ENCODE measurements at regions not wholly inside any gene's neighbourhood (a gene's known extent, or its start where the extent isn't known, plus 50 kb on each side); places are given as distances from the start of the nearest gene placed in this dataset.
"Not testable (repeated sequence)": the region's sequence is repeated elsewhere in the genome, so short reads cannot be mapped to it uniquely, and the experiment has no call there.

DNA sequence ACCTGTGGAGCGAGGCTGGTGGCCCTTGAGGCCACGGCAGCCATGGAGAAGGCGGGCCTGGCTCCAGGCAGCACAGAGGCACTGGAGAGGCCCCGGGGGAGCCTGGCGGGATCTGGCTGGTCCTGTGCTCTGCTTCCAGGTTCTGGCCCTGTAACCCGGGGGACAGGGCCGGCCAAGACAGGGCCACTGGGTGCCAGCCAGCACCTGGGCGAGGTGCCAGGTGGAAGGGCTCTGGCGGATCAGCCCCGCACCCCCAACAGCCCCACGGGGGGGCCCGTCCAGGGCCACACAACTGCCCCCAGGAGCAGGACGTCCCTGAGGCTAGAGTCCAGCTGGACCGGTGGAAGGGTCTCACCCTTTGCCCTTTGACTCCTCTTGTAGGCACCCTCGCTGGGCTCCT is 574.1 kb upstream of the C9orf72 start:
- H3K9ac ChIP-seq (ENCODE audit: low read length); H3K4me1 ChIP-seq (ENCODE audit: control insufficient read depth in 1 of 2, insufficient read depth in 2 of 2, low read length in 2 of 2); DNase-seq (ENCODE audit: low read depth, low spot score); intact Hi-C loops (cut with micrococcal nuclease); H4K20me1 ChIP-seq (ENCODE audit: insufficient read depth); RAD21 ChIA-PET (ENCODE audit: low non-redundant PET in 1 of 2, low total read pairs in 2 of 2, uncharacterized antibody in 2 of 2, unreplicated experiment in 2 of 2); H3K27ac ChIP-seq (ENCODE audit: low read depth, low read length); H3K79me2 ChIP-seq (ENCODE audit: insufficient read depth, low read length); BruUV-seq (replicated peaks); CTCF ChIA-PET; H3K27me3 ChIP-seq (ENCODE audit: insufficient read depth, low read length); H3K4me2 ChIP-seq (ENCODE audit: low read length); ATAC-seq; POLR2A ChIA-PET; H3K36me3 ChIP-seq (ENCODE audit: control insufficient read depth in 1 of 2, insufficient read depth in 2 of 2, low read length in 2 of 2); H3K9me3 ChIP-seq (ENCODE audit: control insufficient read depth in 1 of 2, insufficient read depth in 1 of 2, low read depth in 1 of 2, low read length in 2 of 2); H3K9me2 ChIP-seq (ENCODE audit: insufficient read depth); H2AFZ ChIP-seq (ENCODE audit: low read depth, low read length, poor library complexity, severe bottlenecking); H3K4me3 ChIP-seq (replicated peaks in 1 of 2; ENCODE audit: low read depth in 1 of 2, low read length in 2 of 2): not testable (repeated sequence)

DNA sequence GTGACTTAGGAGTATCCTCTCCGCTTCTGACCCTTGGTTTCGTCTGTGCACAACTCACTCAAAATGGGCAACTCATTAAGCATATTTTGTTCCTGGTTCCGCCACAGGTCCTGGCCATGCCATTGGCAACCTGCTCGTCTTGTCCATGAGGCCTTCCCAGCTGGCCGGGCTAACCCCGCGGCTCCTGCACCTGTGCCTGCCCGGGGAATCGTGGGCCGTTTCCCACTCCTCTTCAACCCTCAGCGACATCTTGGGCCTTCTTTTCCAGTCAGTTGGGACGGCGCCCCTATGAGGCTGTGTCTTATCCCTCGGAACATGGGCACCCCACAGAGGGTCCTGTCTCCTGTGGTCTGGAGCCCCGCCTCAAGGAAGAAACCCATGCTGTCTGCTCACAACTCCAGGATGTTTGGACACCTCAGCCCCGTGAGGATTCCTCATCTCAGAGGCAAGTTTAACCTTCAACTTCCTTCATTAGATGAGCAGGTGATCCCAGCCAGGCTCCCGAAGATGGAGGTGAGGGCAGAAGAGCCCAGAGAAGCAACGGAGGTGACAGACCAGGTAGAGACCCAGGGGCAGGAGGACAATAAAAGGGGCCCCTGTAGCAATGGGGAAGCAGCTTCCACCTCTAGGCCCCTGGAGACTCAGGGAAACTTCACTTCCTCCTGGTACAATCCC is 574.8 kb upstream of the C9orf72 start:
- DNase-seq (ENCODE audit: low read depth, low spot score); H2AFZ ChIP-seq (ENCODE audit: low read depth, low read length, poor library complexity, severe bottlenecking); intact Hi-C loops (cut with micrococcal nuclease); BruUV-seq (replicated peaks); RAD21 ChIA-PET (ENCODE audit: low non-redundant PET in 1 of 2, low total read pairs in 2 of 2, uncharacterized antibody in 2 of 2, unreplicated experiment in 2 of 2); H3K79me2 ChIP-seq (ENCODE audit: insufficient read depth, low read length); H3K4me3 ChIP-seq (replicated peaks in 1 of 2; ENCODE audit: low read depth in 1 of 2, low read length in 2 of 2); H3K4me2 ChIP-seq (ENCODE audit: low read length); H4K20me1 ChIP-seq (ENCODE audit: insufficient read depth); H3K4me1 ChIP-seq (ENCODE audit: control insufficient read depth in 1 of 2, insufficient read depth in 2 of 2, low read length in 2 of 2); H3K36me3 ChIP-seq (ENCODE audit: control insufficient read depth in 1 of 2, insufficient read depth in 2 of 2, low read length in 2 of 2); CTCF ChIA-PET; H3K27me3 ChIP-seq (ENCODE audit: insufficient read depth, low read length); POLR2A ChIA-PET; H3K9me3 ChIP-seq (ENCODE audit: control insufficient read depth in 1 of 2, insufficient read depth in 1 of 2, low read depth in 1 of 2, low read length in 2 of 2); H3K27ac ChIP-seq (ENCODE audit: low read depth, low read length); ATAC-seq; H3K9me2 ChIP-seq (ENCODE audit: insufficient read depth); H3K9ac ChIP-seq (ENCODE audit: low read length): not testable (repeated sequence)

DNA sequence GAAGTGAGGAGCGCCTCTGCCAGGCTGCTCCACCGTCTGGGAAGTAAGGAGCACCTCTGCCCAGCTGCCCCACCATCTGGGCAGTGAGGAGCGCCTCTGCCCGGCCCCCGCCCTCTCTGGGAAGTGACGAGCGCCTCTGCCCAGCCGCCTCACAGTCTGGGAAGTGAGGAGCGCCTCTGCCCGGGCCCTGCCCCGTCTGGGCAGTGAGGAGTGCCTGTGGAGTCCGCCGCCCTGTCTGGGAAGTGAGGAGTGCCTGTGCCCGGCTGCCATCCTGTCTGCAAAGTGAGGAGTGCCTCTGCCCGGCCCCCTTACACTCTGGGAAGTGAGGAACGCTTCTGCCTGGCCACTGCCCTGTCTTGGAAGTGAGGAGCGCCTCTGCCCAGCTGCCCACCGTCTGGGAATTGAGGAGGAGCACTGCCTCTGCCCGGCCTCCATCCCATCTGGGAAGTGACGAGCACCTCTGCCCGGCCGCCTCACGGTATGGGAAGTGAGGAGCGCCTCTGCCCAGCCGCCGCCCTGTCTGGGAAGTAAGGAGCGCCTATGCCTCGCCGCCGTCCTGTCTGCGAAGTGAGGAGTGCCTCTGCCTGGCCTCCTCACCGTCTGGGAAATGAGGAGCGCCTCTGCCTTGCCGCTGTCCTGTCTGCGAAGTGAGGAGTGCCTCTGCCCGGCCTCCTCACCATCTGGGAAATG is 576.2 kb upstream of the C9orf72 start:
- H3K4me1 ChIP-seq (ENCODE audit: control insufficient read depth in 1 of 2, insufficient read depth in 2 of 2, low read length in 2 of 2); H3K27ac ChIP-seq (ENCODE audit: low read depth, low read length); ATAC-seq; H4K20me1 ChIP-seq (ENCODE audit: insufficient read depth); H3K27me3 ChIP-seq (ENCODE audit: insufficient read depth, low read length); CTCF ChIA-PET; DNase-seq (ENCODE audit: low read depth, low spot score); H3K4me2 ChIP-seq (ENCODE audit: low read length); H3K9me2 ChIP-seq (ENCODE audit: insufficient read depth); H3K79me2 ChIP-seq (ENCODE audit: insufficient read depth, low read length); H2AFZ ChIP-seq (ENCODE audit: low read depth, low read length, poor library complexity, severe bottlenecking); BruUV-seq (replicated peaks); intact Hi-C loops (cut with micrococcal nuclease); H3K9ac ChIP-seq (ENCODE audit: low read length); H3K9me3 ChIP-seq (ENCODE audit: control insufficient read depth in 1 of 2, insufficient read depth in 1 of 2, low read depth in 1 of 2, low read length in 2 of 2); RAD21 ChIA-PET (ENCODE audit: low non-redundant PET in 1 of 2, low total read pairs in 2 of 2, uncharacterized antibody in 2 of 2, unreplicated experiment in 2 of 2); H3K36me3 ChIP-seq (ENCODE audit: control insufficient read depth in 1 of 2, insufficient read depth in 2 of 2, low read length in 2 of 2); H3K4me3 ChIP-seq (replicated peaks in 1 of 2; ENCODE audit: low read depth in 1 of 2, low read length in 2 of 2); POLR2A ChIA-PET: not testable (repeated sequence)
